Nephron progenitor cell (in vitro differentiated cells): ENCODE measurements at regions not wholly inside any gene's neighbourhood (a gene's known extent, or its start where the extent isn't known, plus 50 kb on each side); places are given as distances from the start of the nearest gene placed in this dataset.

ENCODE experiments used
- DNase-seq: peaks from one replicate; pipeline ENCODE4 v3.0.0; 2021
- H3K27ac Mint-ChIP-seq: 2 replicates; pipeline ENCODE4 v1.8.0; 2021; ENCODE audit warnings: mild to moderate bottlenecking, moderate library complexity, mixed read lengths
- H3K27me3 Mint-ChIP-seq: 2 replicates; pipeline ENCODE4 v1.8.0; 2021; ENCODE audit warnings: mild to moderate bottlenecking, low read depth, mixed read lengths; ENCODE audit not compliant: poor library complexity
- H3K36me3 Mint-ChIP-seq: 2 replicates; pipeline ENCODE4 v1.8.0; 2021; ENCODE audit warnings: low read depth, mixed read lengths
- H3K4me1 Mint-ChIP-seq: 2 replicates; pipeline ENCODE4 v1.8.0; 2021; ENCODE audit warnings: mixed read lengths
- H3K4me3 Mint-ChIP-seq: 2 replicates; pipeline ENCODE4 v1.8.0; 2021; ENCODE audit warnings: mild to moderate bottlenecking, moderate library complexity, mixed read lengths
- H3K9me3 Mint-ChIP-seq: 2 replicates; pipeline ENCODE4 v1.8.0; 2021; ENCODE audit warnings: mild to moderate bottlenecking, moderate library complexity, mixed read lengths
- TF ChIP-seq, protein P1 (sequence below): fragments of 200-600 bp; sonication (generic); IDR thresholded peaks from 2 replicates; pipeline ENCODE4 v1.5.0; 2021; ENCODE audit warnings: antibody characterized with exemption

DNA sequence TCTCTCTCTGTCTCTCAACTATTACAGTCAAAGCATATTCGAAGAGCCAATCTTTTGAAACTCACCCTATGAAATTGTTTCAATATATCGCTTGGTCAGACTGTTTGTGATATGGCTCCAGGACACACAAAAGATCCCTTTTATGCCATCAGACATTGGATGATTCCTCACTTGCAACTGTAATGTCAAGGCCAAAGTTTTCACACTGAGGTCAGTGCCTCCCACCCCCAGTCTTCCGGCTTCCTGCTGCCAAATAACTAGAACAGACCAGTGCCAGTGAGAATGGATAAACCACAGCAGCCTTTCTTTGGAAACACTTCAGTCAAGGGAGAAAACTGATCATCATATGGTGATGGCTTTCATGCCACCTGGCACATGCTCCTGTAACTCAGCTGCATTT lies 321.9 kb upstream of the ZFHX3 start:
- Mint-ChIP-seq H3K4me1 (peaks cover 6% of the 10 kb centered on the region), H3K27ac (no peak overlapping the region), H3K9me3 (no peaks in the 10 kb centered on the region), H3K4me3 (no peak overlapping the region), H3K27me3 (peaks cover 32% of the 10 kb centered on the region), H3K36me3 (no peaks in the 10 kb centered on the region)
- TF ChIP-seq, protein P1, sequence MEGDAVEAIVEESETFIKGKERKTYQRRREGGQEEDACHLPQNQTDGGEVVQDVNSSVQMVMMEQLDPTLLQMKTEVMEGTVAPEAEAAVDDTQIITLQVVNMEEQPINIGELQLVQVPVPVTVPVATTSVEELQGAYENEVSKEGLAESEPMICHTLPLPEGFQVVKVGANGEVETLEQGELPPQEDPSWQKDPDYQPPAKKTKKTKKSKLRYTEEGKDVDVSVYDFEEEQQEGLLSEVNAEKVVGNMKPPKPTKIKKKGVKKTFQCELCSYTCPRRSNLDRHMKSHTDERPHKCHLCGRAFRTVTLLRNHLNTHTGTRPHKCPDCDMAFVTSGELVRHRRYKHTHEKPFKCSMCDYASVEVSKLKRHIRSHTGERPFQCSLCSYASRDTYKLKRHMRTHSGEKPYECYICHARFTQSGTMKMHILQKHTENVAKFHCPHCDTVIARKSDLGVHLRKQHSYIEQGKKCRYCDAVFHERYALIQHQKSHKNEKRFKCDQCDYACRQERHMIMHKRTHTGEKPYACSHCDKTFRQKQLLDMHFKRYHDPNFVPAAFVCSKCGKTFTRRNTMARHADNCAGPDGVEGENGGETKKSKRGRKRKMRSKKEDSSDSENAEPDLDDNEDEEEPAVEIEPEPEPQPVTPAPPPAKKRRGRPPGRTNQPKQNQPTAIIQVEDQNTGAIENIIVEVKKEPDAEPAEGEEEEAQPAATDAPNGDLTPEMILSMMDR, result no peak
- DNase-seq, result no peak

DNA sequence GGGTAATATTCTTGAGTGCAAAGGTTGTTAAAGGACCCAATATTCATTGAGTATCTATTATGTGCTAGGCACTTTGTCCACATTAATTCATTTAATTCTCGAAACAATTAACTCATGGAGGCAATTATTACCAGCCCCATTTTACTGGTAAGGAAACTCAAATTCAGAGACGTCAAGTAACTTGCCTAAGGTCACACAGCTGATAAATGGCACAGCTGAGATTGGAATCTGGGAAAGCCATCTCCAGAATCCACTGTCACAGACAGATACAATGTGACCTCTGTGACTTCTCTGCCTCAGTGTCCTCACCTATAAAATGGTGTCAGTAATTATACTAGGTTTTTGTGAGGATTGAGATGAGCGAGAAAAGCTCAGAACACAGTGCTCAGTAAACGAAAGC lies 320.8 kb upstream of the ZFHX3 start:
- no peaks in the 10 kb centered on the region for H3K9me3 Mint-ChIP-seq
- H3K36me3 Mint-ChIP-seq, result no peaks in the 10 kb centered on the region
- H3K27ac Mint-ChIP-seq, result no peak overlapping the region
- TF ChIP-seq, protein P1, result no peak
- peaks cover 6% of the 10 kb centered on the region for H3K4me1 Mint-ChIP-seq
- no peak for DNase-seq
- H3K27me3 Mint-ChIP-seq, result peaks cover 30% of the 10 kb centered on the region
- H3K4me3 Mint-ChIP-seq, result no peak overlapping the region

DNA sequence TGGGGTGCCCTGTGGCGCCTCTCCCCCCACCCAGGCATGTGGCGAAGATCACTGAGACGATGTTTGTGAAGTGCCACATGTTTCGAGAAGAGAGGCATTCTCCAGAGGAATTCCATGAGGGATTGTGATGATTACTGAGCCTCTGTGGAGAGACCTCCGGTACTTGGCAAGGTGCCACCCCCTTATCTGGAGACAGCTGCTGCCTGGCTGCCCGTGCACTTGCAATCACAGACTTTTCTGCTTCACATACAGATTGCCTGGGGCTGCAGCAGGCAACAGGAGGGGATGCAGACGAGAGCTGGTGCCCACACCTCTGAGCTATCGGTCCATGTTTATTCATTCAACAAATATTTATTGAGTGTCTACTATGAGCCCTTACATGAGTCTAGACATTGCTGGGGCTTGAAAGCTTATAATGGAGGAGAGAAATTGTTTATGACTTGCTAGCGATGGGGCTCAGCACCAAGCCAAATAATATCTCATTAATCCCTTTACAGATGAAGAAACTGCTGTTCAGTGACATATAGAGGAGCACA lies 317.2 kb upstream of the ZFHX3 start:
- no peaks in the 10 kb centered on the region for H3K9me3 Mint-ChIP-seq
- TF ChIP-seq, protein P1, result no peak
- H3K27me3 Mint-ChIP-seq, result peaks cover 19% of the 10 kb centered on the region
- no peak overlapping the region for H3K27ac Mint-ChIP-seq
- no peak overlapping the region for H3K4me3 Mint-ChIP-seq
- no peak for DNase-seq
- no peaks in the 10 kb centered on the region for H3K36me3 Mint-ChIP-seq
- peaks cover 6% of the 10 kb centered on the region for H3K4me1 Mint-ChIP-seq

DNA sequence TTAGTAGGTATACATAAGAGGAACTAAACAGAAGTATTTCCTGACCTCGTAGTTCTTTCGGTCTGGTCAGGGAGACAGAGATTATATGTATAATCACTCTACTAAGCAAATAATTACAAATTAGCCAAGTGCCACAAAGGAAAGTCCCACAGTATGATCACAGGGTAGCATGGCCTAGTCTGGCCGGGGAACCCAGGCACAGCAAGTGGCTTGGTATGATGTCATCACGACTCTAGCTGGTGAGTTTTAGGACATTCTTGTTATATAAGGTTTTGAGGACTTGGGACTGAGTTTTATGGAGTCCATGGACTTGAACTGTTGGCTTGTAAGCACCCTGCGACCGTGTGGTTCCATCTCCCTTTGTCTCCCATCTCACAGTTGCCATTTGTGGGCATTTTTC lies 316.5 kb upstream of the ZFHX3 start:
- Mint-ChIP-seq H3K27me3 (peaks cover 12% of the 10 kb centered on the region), H3K36me3 (no peaks in the 10 kb centered on the region), H3K4me1 (peaks cover 6% of the 10 kb centered on the region), H3K27ac (no peak overlapping the region), H3K4me3 (no peak overlapping the region), H3K9me3 (no peaks in the 10 kb centered on the region)
- TF ChIP-seq, protein P1, result no peak
- no peak for DNase-seq

DNA sequence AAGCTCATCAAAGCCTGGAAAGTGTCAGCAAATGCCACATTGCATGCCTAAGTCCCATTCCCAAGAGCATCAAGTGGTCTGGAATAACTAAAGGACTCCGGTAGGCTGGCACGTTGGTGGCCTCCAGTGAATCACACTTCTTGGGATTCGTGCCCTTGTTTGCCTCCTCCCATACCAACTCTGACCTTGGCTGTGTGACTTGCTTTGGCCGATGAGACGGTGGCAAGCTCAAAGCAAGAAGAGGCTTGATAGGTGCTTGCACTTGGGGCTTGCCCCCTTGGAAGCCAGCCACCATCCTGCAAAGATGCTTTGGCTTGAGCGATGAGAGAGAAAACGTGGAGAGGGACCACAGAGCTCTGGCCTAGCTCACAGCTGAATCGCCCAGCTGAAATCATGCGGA lies 313.1 kb upstream of the ZFHX3 start:
- Mint-ChIP-seq H3K4me3 (no peak overlapping the region), H3K9me3 (no peaks in the 10 kb centered on the region), H3K4me1 (peaks cover 6% of the 10 kb centered on the region), H3K36me3 (no peaks in the 10 kb centered on the region), H3K27ac (no peak overlapping the region), H3K27me3 (peaks cover 26% of the 10 kb centered on the region)
- no peak for DNase-seq
- TF ChIP-seq, protein P1, result no peak

DNA sequence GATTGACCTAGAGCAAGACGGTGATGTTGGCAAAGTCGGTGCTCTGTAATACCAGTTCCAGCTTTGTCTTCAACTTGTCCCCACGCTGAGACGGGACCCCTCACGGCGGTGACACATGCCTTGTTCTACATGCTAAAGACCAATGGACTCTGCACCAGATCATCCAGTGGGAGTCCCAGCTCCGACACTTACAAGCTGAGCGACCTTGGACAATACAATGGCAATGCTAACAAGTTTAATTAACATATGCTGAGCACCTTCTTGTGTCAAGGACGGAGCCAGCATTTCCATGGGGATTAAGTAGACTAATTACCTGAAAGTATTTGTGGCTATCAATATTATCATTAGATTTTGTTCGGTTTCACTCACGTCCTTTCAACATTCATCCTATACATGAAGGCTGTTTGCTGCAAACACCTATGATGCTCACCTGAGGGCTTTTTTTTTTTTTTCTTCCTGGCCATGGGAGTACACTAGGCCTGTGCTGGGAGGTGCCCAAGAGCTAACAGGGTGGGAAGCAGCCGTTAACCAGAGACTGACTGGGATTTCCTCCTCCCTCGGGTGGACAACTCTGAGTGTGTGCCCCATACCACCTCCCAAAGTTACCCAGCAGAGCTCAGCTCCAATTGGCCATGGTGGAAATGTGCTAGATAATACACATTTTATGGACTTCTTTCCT lies 308.6 kb upstream of the ZFHX3 start:
- TF ChIP-seq, protein P1, result no peak
- no peak overlapping the region for H3K4me3 Mint-ChIP-seq
- DNase-seq, result no peak
- H3K4me1 Mint-ChIP-seq, result peaks cover 11% of the 10 kb centered on the region
- no peak overlapping the region for H3K27ac Mint-ChIP-seq
- no peaks in the 10 kb centered on the region for H3K36me3 Mint-ChIP-seq
- H3K27me3 Mint-ChIP-seq, result peaks cover 36% of the 10 kb centered on the region
- no peaks in the 10 kb centered on the region for H3K9me3 Mint-ChIP-seq
